ENCODE measurements at regions not wholly inside any gene's neighbourhood (a gene's known extent, or its start where the extent isn't known, plus 50 kb on each side); places are given as distances from the start of the nearest gene placed in this dataset.
A peak's percentile ranks its signal among the peaks of the same experiment; 100 is the strongest.
"Not testable (repeated sequence)": the region's sequence is repeated elsewhere in the genome, so short reads cannot be mapped to it uniquely, and the experiment has no call there.

DNA sequence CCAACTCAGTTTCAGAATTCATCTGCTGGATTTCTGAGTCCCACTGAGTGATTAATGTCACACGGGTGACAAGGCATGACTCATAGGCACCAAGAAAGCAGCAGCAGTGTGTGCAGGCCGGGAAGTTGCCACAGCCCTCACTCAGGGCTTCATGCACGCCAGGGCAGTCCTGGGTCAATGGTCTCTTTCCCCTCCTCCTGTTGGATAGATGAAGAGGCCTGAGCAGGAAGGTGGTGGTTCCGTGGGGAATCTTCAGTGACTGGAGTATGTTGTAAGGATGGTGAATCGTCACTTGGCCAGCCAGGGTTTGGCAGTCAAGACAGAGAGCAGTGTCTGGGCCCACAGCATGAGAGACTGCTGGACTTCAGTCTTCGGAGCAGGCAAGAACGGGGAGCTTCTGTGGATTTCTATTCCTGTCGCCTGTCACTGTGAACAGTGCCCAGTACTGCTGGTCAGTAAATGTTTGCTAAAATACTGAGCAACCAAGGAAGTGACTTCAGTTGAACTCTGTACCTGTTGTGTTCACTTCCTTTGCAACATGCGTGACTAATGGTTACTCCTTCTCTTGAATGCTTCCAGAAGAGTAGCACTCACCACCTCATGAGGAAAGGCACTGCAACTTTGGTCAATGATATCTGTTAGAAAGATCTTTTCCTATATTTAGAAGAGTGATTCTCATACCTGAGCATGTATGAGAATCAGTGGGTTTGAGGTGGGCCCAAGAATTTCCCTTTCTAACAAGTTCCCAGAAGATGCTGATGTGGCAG lies 62.0 kb upstream of the CD93 start:
- no peak for DNase-seq

GRCh38 chr20:23147647-23147963 lies 61.5 kb upstream of the CD93 start:
- DNase-seq, result no peak

DNA sequence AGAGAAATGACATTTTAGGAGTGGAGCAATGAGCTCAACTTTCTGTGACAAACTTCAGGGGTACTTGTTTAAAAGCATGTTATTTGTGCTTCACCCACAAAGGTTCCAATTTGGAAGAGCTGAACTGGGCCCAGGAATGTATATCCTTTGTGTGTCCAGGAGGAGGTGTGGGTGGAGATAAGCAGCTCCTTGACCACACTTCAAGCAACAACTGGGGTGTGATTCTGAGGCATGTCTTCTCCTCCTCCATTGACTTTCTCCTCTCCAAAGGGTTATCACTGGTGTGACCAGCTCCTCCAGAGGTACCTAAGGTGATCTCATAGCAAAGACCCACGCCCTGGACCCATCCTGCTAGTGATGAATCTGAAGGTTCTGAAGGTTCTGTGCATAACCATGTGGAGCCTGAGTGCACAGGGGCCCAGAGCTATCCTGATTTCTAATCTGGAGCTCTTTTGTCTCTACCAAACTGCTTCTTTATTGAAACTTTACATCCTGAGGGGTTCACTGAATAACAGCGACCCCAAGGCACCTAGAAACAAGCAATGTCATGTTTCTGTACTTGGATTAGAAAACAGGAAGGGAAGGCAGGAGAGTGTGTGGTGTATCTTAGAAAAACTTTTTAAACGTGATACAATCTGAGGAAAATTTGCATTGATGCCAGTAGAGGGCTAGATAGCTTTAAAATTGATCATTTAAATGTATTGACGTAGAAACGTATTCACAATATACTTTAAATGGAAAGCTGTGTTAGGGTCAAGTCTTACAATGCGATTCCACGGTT lies 60.9 kb upstream of the CD93 start:
- no peak for DNase-seq

GRCh38 chr20:23146181-23146580 lies 60.1 kb upstream of the CD93 start:
- DNase-seq, result no peak

DNA sequence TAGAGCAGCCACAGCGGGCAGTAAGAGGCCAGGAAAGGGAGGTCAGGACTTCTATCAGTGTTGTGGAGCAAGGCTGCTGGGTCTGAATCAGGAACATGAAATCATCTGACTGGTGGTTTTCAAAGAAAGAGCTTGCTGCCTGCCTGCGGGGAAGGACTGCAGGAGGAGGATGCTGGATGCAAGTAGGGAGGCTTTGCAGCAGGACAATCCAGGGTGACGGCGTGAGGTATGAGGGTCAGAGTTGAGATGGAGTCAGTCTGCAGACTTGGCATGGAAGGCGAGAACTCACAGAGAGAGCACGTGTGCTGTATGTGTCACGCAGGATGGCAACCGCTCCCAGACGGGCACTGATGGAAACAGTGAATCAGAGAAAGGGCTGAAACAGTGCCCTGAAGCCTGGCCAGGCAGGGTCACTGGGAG lies 59.2 kb upstream of the CD93 start:
- peak in 1 of 2 experiments; percentile 26 for DNase-seq

- peak in 1 of 2 experiments; percentile 60 for DNase-seq
These were observed 58.7 kb upstream of the CD93 start for GRCh38 chr20:23144856-23145255.

DNA sequence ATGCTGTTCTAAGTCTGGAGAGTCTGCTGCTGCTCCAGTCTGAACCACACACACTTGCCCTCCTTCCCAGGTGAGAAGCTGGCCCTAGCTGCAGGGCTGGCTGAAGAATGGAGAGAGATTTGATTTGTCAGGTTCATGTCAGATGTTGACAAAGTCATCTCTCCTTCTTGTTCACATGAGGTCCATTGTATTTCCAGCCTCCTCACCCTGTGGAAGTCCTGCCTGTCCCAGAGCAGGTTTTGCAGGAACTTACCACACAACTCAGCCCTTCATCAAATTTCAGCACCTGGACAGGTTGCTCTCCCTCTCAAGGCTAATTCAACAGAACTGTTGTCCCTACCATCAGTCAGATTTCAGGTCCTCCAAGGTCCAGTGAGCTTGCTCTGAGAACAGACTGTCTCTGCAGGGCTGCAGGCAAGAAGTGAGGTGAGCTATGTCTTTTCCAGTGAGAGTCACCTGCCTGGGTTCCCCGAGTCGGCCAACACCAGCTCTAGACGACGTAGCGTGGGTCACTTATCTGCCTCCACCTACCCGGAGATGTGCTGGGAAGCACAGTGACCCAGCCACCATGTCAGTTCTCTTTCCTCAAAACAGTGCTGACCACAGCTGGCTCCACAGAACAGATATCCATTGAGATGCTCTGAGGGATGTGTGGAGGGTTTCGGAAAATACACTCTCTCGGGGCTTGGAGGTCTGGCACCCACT lies 58.0 kb upstream of the CD93 start:
- no peak for DNase-seq

GRCh38 chr20:23143098-23143497 lies 57.0 kb upstream of the CD93 start:
- no peak for DNase-seq

GRCh38 chr20:23142162-23143050 lies 56.3 kb upstream of the CD93 start:
- no peak for DNase-seq

DNA sequence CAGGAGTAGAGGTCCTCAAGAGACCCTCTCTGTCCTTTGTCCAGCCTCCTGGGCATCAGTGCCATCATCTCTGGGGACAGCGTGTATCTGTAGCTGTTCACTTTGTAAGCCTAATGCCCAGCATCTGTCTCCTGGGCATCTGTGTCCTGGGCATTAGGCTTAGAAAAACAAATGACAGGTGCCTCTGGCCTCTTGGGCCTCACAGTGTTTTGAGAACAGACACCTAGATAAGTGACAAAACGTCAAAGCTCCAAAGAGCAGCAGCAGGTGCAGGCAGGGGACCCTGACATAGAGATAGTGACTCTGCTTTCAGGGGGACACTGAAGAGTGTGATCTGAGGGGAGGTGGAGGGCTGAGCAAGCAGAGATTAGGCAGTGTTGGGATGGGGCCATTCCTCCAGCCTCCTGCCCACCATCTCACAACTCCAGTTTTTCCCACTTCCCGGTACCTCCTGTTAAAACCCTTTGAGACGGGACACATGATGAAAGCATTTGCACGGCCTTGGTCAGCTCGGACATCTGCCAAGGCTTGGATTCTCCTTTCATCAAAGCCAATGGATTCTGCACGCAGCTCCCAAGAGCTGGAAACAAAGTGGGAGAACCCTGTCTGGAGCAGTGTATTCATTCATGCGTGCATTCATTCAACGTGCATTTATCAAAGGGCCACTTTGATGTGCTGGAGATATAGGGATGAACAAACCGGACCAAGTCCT lies 55.5 kb upstream of the CD93 start:
- DNase-seq, result no peak

GRCh38 chr20:23140991-23141390 lies 54.9 kb upstream of the CD93 start:
- DNase-seq, result no peak

- DNase-seq, result not testable (repeated sequence)
These were observed 53.9 kb upstream of the CD93 start for GRCh38 chr20:23139984-23140383.

DNA sequence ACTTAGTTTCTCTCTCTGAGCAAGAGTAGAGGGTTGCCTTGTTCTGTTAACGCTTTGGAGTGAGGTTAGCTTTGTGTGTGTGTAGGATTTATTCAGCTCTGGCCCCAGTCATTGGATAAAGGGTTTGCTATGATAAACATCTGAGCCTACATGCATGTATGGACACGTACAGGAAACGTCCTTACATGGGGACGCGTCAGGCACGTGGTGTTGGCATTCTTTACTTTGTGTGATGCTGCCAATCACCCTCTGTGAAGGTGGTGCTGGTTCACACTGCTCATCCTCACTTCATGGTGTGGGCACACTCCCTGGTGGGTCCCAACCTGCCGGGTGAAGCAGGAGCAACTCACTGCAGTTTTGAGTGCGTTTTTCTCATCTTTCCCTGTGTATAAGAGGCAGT lies 53.4 kb upstream of the CD93 start:
- no peak for DNase-seq

DNA sequence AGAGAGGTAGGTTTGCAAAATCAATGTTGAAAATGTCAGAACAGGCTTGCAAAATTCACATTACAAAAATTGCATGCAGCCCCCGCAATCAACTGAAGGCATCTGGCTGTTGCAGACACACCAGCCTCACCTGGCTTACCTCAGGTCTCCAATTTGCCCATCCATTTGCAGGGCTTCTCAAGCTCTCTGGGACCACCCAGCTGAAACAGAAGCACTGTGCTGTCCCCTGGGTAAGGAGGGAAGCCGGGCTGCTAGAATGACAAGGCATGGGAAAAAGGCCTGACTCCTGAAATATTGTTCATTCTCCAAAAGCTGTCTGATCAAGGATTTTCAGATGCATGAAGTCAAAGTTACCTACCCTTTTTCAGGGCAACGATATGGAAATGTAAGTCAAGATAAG lies 52.6 kb upstream of the CD93 start:
- DNase-seq, result no peak

DNA sequence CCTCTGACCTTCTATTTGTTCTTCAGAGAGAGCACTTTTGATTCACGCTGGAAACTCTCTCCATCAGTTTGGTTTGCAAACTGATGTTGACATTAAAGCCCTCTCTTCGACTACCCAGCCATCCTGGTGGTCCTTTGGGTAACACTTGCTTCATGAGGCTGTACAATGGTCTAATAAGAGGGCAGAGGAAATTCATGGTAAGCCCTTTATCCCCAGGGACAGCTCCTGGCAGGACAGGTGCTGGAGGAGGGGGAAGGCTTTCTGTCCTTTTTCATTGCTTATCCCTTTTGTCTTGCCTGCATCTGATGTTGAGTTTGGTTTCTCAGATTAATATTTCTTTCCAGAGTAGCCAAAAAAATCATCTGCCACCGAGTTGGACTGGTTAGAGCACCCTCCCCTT lies 52.1 kb upstream of the CD93 start:
- no peak for DNase-seq

DNA sequence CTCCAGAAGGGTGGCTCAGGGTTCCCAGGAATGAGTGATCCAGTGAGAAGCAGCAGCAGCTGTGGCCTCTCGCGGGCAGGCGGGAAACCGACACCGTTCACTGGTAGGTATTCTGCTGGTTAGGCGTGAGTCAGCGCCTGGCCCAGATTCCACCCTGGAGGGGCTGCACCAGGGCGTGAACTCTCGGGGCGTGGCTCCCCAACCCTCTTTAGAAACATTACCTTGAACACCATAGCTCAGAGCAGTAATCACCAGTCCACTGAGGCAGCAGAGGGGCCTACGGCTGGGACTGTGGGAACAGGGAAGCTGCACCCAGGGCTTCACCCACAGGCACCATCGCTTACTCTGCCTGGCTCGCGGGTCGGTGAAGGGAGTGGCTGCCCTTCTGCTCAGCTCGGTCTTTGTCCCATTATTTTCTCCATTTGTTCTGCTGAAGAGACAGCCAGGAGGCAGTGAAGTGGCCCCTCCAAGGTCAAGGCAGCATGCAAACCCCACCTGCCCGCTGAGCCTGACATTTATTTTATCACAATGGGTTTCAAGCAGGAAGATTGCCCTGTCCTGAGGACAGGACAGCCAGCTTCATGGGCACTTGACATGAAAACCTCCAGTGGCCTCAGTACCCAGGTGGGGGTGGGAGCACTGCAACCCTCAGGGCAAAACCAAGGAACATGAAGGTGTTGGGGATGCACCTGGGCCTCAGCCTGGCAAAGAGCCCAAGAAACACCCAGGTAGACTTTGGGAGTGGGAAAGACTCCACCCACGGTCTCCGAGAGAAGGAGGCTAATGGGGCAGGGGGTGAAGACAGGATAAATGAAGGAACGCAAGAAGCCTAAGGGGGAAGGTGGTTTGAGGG lies 51.0 kb upstream of the CD93 start:
- DNase-seq, result no peak

DNA sequence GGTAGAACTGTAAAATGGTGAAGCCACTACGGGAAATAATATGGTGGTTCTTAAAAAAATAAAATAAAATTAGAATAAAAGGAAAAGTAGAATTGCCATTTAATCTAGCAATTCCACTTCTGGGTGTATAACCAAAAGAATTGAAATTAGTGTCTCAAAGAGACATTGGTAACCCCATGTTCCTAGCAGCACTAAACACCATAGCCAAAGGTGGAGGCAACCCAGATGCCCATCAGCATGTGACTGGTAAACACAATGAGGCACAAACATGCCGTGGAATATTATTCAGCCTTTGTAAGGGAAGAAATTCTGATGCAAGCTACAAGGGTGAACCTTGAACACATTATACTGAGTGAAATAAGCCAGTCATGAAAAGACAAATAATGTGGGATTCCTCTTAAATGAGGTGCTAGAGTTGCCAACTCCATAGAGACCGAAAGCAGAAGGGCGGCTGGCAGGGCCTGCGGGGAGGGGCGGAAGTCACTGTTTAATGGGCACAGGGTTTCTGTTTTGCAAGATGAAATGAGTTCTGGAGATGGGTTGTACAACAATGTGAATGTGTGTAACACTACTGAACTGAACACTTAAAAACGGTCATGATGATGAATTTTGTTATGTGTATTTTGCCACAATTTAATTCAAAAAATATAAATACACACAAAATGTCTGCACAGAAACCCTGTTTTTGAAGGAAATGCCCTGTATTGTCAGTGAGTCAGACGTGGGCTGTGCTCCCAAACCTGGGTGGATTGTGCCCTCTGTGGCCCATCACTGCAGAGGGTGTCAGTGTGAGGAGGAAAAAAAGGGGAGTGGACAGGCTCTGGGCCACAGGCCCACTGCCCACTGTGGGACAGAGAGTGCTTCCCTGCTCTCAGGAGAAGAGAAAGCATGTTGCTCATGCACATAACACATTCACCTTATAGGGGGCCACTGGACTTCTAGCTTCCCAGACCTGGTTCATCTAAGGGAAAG lies 49.6 kb upstream of the CD93 start:
- DNase-seq, result no peak

Data from NCI-H446 (cell line).